SK-N-SH treated with all-trans-retinoic acid at 6 μM for 48 hours (cell line): ENCODE measurements at regions not wholly inside any gene's neighbourhood (a gene's known extent, or its start where the extent isn't known, plus 50 kb on each side); places are given as distances from the start of the nearest gene placed in this dataset.
"Not testable (repeated sequence)": the region's sequence is repeated elsewhere in the genome, so short reads cannot be mapped to it uniquely, and the experiment has no call there.

Experiments
- PATZ1 ChIP-seq: fragments of 250-450 bp; sonication (Bioruptor Pico); IDR thresholded peaks from 2 replicates; pipeline ENCODE4 v1.8.0; 2020; ENCODE audit warnings: mild to moderate bottlenecking, moderate library complexity, borderline replicate concordance
- SNAI2 ChIP-seq: fragments of 250-450 bp; sonication (Bioruptor Pico); IDR thresholded peaks from 2 replicates; pipeline ENCODE4 v1.5.0; 2020; ENCODE audit warnings: mild to moderate bottlenecking, moderate library complexity

DNA sequence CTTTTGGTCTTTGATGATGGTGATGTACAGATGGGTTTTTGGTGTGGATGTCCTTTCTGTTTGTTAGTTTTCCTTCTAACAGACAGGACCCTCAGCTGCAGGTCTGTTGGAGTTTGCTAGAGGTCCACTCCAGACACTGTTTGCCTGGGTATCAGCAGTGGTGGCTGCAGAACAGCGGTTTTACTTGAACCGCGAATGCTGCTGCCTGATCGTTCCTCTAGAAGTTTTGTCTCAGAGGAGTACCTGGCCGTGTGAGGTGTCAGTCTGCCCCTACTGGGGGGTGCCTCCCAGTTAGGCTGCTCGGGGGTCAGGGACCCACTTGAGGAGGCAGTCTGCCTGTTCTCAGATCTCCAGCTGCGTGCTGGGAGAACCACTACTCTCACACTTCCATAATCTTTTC lies 125.0 kb downstream of the GOLGA6L6 start:
- not testable (repeated sequence) for TF ChIP-seq PATZ1, SNAI2 (CRISPR knock-in tag)
